Fibroblast of peridontal ligament (primary cell): ENCODE measurements at regions not wholly inside any gene's neighbourhood (a gene's known extent, or its start where the extent isn't known, plus 50 kb on each side); places are given as distances from the start of the nearest gene placed in this dataset.

ENCODE experiments used
- DNase-seq: peaks from one replicate; pipeline ENCODE4 v3.0.0-alpha.2; 2010; ENCODE audit errors: extremely low read depth

- no peak for DNase-seq
Measured at GRCh38 chr4:22220965-22221364, 272.4 kb upstream of the KCNIP4 start.

DNA sequence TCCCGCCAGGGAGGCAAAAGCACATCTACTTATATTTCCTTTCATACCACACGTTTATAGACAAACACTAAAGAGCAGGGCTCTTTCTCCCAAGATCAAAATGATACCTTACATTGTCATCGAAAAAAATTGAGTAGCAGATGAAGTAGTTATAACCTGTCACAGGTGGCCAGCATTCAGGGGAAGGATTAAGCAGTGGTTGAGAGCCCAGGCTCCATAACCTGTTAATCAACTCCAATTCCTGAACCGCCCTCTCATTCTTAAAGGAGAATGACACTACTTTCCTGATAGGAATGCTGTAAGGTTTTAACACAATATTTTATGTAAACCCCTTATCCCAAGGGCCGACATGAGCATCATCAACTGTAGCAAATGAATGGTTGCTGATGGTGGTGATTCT lies 268.9 kb upstream of the KCNIP4 start:
- DNase-seq: no peak

- DNase-seq: no peak
Measured at GRCh38 chr4:22216278-22216677, 267.7 kb upstream of the KCNIP4 start.

- DNase-seq: no peak
Measured at GRCh38 chr4:22215084-22215483, 266.5 kb upstream of the KCNIP4 start.

DNA sequence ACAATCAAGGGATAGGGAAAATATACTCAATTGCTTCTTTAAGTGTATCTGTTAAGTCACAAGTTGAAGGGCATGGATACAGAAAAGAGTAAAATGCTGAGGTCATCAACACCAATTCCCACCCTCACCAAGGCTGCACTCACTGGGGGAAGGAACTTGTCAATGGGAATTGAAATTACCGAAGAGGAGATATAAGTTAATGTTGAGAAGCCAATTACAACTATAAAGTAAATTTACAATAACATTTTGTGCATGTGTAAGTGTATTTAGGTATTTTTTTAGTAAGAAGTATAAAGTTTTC lies 255.1 kb upstream of the KCNIP4 start:
- DNase-seq: no peak

DNA sequence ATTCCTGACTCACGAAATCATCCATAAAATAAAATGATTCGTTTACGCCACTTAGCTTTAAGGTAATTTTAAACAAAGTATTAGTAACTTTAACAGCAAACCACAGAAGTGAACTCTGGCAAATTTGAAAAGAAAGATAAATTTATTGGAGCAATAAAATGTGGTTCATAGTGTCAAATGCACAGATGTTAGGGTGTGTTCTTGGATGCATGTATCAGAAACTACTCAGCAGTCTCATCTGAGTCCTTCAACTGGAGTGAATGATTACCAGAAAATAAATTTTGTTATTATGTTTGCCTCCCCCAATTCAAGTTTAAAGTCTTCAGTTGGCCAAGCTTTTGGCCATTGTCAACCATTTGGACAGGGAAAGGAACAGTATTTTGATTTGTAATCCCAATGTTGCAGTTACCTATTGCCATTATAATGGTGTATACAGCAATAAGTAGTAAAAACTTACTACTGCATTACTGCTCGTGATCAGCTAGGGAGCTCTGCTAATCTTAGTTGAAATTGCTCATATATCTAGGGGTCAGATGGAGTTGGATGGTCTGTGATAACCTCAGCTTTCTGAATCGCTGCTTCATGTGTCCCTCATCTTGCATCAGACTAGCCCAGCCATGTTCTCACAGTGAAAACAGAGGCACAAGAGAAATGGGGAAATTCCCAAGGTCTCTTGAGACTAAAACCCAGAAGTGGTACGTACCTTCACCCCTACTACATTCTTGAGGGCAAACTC lies 254.6 kb upstream of the KCNIP4 start:
- peak; percentile 43 for DNase-seq

GRCh38 chr4:22202246-22202974 lies 253.8 kb upstream of the KCNIP4 start:
- no peak for DNase-seq

GRCh38 chr4:22201256-22201655 lies 252.7 kb upstream of the KCNIP4 start:
- DNase-seq: no peak

- DNase-seq: no peak
Measured at GRCh38 chr4:22196551-22196950, 248.0 kb upstream of the KCNIP4 start.

DNA sequence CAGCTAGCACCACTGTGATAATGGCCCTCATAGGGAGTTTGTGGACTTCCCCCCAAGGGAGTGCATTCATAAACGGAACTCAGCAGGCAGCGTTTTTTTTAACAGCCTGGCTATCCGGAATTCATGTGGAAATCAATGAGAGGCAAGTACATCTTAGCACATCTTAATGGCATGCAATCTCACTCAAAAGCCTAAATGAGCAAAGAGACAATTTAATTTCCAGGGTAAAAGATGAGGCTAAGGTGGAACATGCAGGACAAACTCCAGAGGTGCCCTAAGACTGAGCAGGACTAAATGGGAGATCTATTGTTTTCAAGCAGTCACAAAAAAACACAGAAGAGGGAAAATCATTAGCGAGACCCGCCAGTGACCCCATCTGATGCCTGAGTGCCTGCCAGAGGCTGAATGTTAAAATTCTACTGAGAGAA lies 243.5 kb upstream of the KCNIP4 start:
- no peak for DNase-seq

DNA sequence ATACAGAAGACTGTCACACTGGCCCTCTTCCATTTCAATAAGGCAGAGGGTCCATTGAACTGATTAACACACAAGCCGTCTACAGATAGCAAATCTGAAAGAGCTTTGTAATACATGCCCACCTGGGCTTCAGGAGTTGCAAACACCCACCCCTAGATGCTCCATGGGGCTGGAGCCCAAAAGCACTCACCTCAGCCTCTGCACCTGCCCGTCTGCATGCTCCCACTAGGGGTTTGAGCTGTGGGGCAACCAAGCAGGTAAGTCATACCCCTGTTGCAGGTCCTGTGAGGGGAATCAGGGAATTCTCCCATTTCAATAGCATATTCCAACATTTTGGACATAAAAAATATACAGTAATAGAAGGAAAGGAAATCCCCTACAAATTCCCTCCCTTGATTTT lies 243.0 kb upstream of the KCNIP4 start:
- DNase-seq: no peak

- DNase-seq: peak; percentile 88
Measured at GRCh38 chr4:22190855-22191254, 242.3 kb upstream of the KCNIP4 start.

- DNase-seq: no peak
Measured at GRCh38 chr4:22187203-22187820, 238.7 kb upstream of the KCNIP4 start.

- DNase-seq: no peak
Measured at GRCh38 chr4:22181736-22182135, 233.2 kb upstream of the KCNIP4 start.

GRCh38 chr4:22179124-22179874 lies 230.7 kb upstream of the KCNIP4 start:
- DNase-seq: peak; percentile 95

- no peak for DNase-seq
Measured at GRCh38 chr4:22174640-22175039, 226.1 kb upstream of the KCNIP4 start.

DNA sequence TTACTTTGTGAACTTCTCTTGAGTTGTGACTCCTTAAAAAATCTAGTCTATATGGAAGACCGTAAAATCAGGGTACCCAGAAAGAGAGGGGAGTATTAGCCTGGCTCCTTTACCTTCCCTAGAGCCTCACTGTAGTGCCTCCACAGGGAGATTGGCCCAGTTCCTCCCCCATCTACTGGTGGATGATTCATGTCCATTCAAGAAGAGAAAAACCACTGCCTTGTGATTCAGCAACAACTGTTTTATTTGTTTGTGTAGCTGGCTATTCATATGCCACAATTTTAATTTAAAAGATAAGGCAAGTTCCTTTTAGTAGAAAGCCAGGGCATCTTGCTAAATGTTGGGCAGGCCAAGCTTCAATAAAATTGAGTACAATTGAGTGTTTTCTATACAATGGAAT lies 221.8 kb upstream of the KCNIP4 start:
- peak; percentile 76 for DNase-seq

- DNase-seq: peak; percentile 58
Measured at GRCh38 chr4:22167201-22167600, 218.6 kb upstream of the KCNIP4 start.

GRCh38 chr4:22162454-22162853 lies 213.9 kb upstream of the KCNIP4 start:
- DNase-seq: no peak

DNA sequence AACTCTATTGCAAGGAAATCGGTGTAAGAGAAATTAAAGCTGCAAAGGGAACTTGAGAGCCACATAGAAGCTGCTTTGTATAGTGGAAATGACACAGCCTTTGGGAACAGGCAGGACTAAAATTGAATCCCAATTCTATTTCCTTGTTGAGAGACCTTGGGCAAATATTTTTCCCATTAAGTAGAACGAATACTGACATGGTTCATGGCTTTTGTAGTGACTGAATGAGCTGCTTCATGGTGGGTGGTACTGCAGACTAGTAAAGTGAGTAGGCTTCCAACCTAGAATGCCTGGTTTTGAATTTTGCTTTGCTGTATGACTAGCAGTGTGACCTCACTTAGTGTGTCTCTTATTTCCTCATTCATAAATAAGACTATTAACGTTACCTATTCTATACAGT lies 182.2 kb upstream of the KCNIP4 start:
- DNase-seq: no peak

DNA sequence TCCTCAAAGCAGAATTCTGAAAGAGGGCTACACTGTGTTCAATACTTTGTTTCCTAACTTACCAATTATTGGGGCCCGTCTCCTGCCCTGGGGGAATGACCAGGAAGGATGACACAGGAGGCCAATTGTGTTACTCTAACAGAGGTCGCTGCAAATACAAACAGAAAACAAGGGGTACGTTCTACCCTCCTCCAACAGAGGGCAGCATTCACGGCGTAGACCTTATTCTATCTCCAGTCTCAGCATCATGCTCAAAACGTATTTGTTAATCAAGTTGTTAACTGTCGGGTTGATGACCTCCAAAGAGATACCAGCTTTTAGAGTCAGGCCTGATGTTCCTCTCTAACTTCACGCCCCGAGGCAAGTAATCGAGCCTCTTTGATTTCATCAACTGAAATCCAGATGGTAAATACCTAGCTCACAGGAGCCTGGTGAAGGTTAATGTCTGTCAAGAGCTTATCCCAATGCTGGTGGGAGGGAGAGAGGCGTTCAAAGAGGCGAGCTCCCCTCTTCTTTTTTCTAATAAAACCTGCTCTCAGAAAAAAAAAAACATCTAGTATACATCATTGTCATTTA lies 181.0 kb upstream of the KCNIP4 start:
- peak; percentile 67 for DNase-seq

DNA sequence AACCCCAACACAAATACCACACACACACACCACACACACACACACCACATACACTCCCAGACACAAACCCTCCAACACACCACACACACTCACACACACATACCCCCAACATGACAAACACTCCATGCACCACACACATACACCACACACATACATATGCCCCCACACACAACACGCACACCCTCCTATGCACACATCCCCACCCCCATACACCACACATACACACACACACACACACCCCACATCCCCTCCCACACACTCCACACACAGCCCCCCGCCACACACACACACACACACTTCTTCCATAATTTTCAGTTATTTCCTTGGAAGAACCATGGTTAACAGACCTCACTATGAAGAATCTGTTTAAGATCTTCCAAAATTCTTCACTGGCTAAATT lies 173.5 kb upstream of the KCNIP4 start:
- no peak for DNase-seq
